GM23338 (cell line): ENCODE measurements at regions not wholly inside any gene's neighbourhood (a gene's known extent, or its start where the extent isn't known, plus 50 kb on each side); places are given as distances from the start of the nearest gene placed in this dataset.

ENCODE experiments used
- CTCF ChIP-seq, 2 experiments: fragments of 200-600 bp in 1 of 2; sonication (generic) in 1 of 2; conservative IDR thresholded peaks; 2 replicates each; pipeline versions ENCODE4 v1.5.1 to v1.6.1; 2016 to 2017; ENCODE audit warnings: antibody characterized with exemption in 2 of 2, low read depth in 2 of 2, mild to moderate bottlenecking in 2 of 2, moderate library complexity in 1 of 2
- EZH2 ChIP-seq: fragments of 200-600 bp; sonication (generic); IDR thresholded peaks from one replicate; pipeline ENCODE4 v1.8.0; 2017; ENCODE audit warnings: antibody characterized with exemption, mild to moderate bottlenecking, low read depth; ENCODE audit not compliant: unreplicated experiment
- JUNB ChIP-seq: IDR thresholded peaks from one replicate; pipeline ENCODE4 v1.6.1; 2016; ENCODE audit warnings: antibody characterized with exemption; ENCODE audit not compliant: unreplicated experiment
- POLR2AphosphoS5 ChIP-seq: IDR thresholded peaks from 2 replicates; pipeline ENCODE4 v1.6.1; 2016; ENCODE audit warnings: antibody characterized with exemption, low read depth
- REST ChIP-seq: IDR thresholded peaks from one replicate; pipeline ENCODE4 v1.6.1; 2018; ENCODE audit warnings: antibody characterized with exemption; ENCODE audit not compliant: unreplicated experiment

GRCh38 chr3:115292131-115292530 lies 145.0 kb upstream of the ZBTB20 start:
- TF ChIP-seq CTCF (conservative IDR thresholded peaks at IDR 0.05; ENCODE audit: low read depth in 2 of 2), result no peak
- no peak for TF ChIP-seq EZH2
- no peak for TF ChIP-seq REST
- no peak for TF ChIP-seq JUNB
- TF ChIP-seq POLR2AphosphoS5, result no peak
